HG03039 (cell line): ENCODE measurements at regions not wholly inside any gene's neighbourhood (a gene's known extent, or its start where the extent isn't known, plus 50 kb on each side); places are given as distances from the start of the nearest gene placed in this dataset.
"Not testable (repeated sequence)": the region's sequence is repeated elsewhere in the genome, so short reads cannot be mapped to it uniquely, and the experiment has no call there.

Experiments
- ATAC-seq: cut with Tn5 transposase; IDR thresholded peaks from one replicate; pipeline ENCODE4 v1.9.1; 2021; ENCODE audit warnings: mild to moderate bottlenecking, moderate library complexity; ENCODE audit not compliant: unreplicated experiment

GRCh38 chr16:16928532-16929109, 542.1 kb downstream of the XYLT1 start:
- no peak for ATAC-seq

DNA sequence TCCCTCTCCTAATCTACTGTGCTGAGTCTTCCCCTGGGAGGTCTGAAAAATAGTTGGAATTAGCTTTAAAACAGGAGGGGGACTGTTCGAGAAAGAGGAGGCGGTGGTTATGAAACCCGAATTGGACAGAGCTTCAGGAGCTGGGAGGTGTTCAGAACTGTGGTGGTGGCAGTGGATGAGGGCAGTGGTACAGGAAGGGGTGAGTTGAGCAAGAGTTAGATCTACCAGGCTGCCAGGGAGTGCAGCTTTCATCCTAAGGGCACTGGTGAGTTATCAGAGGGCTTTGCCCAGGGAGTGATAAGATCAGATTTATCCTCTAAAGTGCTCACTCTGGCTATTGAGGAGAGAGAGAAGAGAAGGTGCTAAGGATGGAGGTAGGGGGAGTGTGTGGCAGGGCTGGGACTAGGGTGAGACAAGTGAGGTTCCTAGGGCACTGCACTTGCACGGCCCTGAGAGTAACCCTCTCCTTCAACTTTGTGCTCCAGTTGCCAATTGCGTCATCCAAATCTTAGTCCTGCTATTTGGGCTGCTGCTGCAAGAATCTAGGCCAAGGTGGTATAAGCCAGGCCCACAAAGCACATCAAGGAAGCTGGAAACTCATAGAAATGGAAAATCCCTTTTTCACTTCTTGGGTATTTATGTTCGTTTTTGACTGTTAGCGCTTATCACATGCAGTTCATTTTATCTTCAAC, 540.3 kb downstream of the XYLT1 start:
- ATAC-seq: no peak

GRCh38 chr16:16933861-16934260, 536.9 kb downstream of the XYLT1 start:
- ATAC-seq: no peak

- no peak for ATAC-seq
These were observed 536.1 kb downstream of the XYLT1 start for GRCh38 chr16:16934660-16935059.

GRCh38 chr16:16935909-16936308, 534.9 kb downstream of the XYLT1 start:
- not testable (repeated sequence) for ATAC-seq

- no peak for ATAC-seq
These were observed 533.2 kb downstream of the XYLT1 start for GRCh38 chr16:16937576-16937975.

DNA sequence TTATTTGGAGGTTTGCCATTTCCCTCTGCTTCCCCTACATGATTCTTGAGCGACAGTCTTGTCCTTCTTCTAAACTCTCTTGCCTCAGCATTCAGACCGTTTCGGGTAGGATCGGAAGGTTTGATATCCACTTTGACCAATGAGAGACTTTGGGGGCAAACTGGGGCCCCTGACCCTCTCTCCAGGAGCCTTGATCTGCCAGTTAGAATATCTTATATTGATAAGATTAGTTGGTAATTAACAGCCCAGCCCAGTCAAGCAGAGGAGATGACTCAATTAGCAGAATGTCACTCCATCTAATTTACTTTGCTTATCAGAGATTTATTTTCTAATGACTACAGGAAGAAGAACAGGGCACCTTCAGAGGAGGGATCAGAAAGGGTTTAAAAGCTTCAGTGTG, 532.8 kb downstream of the XYLT1 start:
- no peak for ATAC-seq

GRCh38 chr16:16938980-16939379, 531.8 kb downstream of the XYLT1 start:
- no peak for ATAC-seq

GRCh38 chr16:16940351-16940750, 530.4 kb downstream of the XYLT1 start:
- ATAC-seq: no peak

DNA sequence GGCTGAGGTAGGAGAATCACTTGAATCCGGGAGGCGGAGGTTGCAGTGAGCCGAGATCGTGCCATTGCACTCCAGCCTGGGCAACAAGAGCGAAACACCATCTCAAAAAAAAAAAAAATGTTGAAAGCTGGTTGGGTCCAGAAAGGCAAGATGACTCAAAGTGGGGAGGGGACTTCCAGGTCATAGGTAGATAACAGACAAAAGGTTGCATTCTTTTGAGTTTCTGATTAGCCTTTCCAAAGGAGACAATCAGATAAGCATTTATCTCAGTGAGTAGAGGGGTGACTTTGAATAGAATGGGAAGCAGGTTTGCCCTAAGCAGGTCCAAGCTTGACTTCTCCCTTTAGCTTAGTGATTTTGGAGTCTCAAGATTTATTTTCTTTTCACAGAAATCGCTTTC, 527.9 kb downstream of the XYLT1 start:
- not testable (repeated sequence) for ATAC-seq

DNA sequence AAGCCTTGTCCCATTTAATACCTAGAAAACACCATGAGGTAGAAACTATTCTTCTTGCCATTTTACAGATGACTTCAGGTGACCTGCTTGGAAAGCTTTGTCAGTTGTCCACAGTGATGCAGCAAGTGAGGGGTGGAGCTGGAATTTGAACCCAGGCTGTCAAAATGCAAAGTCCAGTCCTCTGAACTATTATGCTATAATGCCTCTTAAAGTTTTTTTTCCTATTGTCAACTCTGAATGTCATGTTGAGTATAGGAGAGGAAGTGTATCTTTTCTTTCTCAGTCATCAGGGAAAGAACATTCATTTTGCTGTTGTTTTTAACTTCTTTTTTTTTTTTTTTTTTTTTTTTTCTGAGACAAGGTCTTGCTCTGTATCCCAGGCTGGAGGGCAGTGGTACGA, 525.6 kb downstream of the XYLT1 start:
- ATAC-seq: no peak

- ATAC-seq: no peak
These were observed 514.4 kb downstream of the XYLT1 start for GRCh38 chr16:16956376-16956775.

DNA sequence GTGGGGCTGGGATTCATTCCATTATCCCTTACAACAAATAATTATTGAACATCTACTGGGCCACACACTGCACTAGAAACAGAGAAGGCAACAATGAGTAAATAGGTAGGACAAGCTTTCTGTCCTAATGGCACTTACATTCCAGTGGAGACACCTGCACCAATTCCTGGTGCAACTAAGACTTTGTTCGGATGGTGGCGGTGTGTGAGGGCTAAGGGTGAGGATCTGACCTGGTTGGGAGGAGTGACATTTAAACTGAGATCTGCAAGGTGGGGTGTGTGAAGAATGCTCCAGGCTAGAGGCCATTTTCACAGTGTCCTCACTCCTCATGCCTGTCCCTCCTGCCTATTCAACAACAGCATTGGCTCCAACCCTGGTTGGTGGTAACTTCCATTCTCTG, 510.0 kb downstream of the XYLT1 start:
- ATAC-seq: no peak

GRCh38 chr16:16966439-16966838, 504.3 kb downstream of the XYLT1 start:
- no peak for ATAC-seq

DNA sequence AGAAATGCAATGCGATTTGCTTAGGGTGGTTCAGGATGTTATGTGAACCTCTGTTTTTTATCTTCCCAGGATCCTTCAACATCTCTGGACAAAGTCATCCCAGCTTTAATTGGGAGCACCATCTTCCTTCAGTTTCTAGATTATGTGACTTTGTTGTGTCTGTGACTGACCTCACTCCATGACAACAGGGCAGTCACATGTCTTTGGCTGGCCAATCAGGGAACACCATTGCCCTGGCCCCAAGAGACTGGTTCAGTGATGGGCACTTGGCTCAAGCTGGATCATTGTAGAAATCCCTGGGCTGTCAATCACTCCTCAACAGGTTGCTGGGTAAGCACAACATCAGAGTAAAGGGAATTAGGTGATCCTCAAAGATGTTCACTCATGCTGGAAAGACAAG, 499.7 kb downstream of the XYLT1 start:
- ATAC-seq: no peak

GRCh38 chr16:16972831-16973230, 497.9 kb downstream of the XYLT1 start:
- ATAC-seq: no peak

- ATAC-seq: no peak
These were observed 496.8 kb downstream of the XYLT1 start for GRCh38 chr16:16973707-16974591.

DNA sequence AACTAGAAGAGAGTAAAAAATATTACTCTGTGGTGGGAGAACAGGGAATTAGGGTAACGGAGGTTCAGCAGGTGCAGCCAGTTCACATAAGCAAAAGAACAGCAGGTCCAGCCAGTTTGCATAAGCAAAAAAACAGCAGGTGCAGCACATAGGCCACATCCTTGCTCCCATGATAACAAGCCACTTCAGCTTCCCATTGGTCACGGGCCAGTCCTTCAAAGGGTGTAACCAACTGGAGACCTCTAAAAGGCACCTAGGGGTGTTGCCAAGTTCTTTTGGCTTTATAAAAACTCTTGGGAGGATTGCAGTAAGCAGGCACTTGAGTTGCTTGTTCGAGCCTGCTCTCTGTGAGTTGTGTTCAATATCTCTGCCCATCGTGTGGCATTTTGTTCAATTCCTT, 488.1 kb downstream of the XYLT1 start:
- ATAC-seq: no peak

DNA sequence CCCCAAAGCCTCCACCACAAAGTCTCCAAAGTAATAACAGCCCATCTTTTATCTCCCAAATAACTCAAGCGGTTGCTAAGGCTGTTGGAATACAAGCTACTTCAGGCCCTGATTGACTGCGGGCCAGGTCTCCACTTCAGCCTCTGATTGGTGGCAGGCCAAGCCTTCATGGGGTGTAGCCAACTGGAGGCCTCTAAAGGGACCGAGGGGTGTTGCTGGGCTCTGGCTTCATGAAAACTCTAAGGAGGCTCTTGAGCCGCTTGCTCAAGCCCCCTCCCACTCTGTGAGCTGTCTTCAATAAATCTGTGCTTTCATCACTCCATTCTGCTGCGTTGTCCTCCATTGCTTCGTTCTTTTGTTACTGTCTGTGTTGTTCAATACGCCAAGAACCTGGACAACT, 487.2 kb downstream of the XYLT1 start:
- ATAC-seq: no peak

DNA sequence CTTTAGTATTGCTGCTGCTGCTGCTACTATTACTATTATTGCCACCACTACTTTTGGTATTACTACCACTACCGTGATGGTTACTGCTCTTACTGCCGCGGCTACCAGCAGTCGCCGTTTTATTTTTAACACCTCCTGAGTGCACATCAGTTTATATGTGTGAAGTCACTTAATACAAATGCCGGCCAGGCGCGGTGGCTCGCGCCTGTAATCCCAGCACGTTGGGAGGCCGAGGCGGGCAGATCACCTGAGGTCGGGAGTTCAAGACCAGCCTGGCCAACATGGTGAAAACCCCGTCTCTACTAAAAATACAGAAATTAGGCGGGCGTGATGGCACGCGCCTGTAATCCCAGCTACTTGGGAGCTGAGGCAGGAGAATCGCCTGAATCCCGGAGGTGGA, 486.7 kb downstream of the XYLT1 start:
- not testable (repeated sequence) for ATAC-seq

- no peak for ATAC-seq
These were observed 485.1 kb downstream of the XYLT1 start for GRCh38 chr16:16985707-16986106.

GRCh38 chr16:16988963-16989362, 481.8 kb downstream of the XYLT1 start:
- ATAC-seq: no peak
